ENCODE measurements at regions not wholly inside any gene's neighbourhood (a gene's known extent, or its start where the extent isn't known, plus 50 kb on each side); places are given as distances from the start of the nearest gene placed in this dataset.
"Not testable (repeated sequence)": the region's sequence is repeated elsewhere in the genome, so short reads cannot be mapped to it uniquely, and the experiment has no call there.

DNA sequence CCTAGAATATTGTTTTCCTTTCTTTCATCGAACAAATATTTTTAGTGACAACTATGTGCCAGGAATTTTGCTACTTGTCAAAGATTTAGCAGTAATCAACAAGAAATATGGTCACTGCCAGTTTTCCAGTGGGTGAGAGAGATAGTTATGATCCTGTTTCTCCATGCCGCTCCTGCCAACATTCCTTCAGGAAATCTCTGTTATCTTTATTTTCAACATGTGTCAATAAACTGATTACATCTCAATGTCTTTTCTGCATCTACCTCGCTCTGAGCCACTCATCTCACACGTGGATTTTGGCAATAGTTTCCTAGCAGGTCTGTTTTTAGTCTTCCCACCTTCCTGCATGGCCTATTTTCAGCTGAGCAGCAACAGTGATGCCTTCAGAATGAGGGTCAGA, 650.0 kb upstream of the STXBP6 start:
- DNase-seq (ENCODE audit: low read depth), result no peak

DNA sequence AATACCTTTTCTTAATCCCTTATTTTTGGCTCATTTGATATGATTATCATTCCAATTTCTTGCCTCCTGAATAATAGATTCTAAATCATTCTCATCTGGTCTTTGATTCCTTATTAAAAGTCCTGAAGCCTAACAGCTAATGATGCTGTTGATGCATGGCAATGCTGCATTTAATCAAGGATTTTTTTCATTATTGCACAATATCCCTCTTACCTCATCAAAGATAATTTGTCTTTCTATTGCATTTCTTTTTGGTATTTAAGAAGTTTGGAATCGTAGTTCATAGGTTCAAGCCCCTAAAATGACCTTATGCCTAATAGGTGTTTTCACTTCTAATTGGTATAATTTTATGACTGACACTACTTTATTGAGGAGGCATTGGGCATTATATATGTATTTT, 648.2 kb upstream of the STXBP6 start:
- DNase-seq (ENCODE audit: low read depth), result no peak

DNA sequence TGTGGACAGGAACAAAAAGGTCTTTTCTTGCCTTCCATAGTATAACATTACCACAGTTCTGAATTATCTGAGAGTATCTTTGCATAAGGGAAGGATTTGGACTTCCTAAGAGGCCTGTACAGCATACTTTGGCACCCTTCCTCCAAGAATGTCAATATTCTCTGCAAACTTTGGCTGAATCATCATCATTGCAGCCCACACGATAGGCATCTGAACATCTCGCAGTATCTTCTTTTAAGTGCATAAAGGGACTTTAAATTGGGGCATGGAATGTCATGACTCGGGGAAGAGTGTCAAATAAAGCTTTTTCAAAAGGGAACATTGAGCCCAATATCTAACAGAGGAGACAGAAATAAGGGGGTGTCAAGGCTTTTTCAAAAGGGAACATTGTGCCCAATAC, 646.2 kb upstream of the STXBP6 start:
- no peak for DNase-seq (ENCODE audit: low read depth)

DNA sequence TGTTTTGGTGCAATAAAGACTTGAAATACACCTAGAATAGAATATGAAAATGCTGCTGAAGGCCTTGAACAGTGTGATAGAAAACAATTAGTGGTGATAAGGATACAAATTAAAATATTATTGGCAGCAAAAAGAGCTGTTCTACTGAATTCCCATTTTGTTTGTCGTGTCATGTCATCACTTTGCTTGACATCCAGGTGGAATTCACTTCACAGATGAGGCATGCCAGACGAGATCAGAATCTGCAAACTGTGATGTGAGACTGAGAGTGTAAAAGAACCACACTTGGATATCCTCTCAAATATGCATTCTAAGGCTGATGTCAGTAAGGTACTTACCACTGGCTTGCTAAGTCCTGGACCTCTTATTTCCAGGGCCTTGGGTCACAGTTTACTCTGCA, 635.1 kb upstream of the STXBP6 start:
- DNase-seq (ENCODE audit: low read depth), result no peak

GRCh38 chr14:25680934-25681333, 631.0 kb upstream of the STXBP6 start:
- no peak for DNase-seq (ENCODE audit: low read depth)

GRCh38 chr14:25680511-25680910, 630.6 kb upstream of the STXBP6 start:
- DNase-seq (ENCODE audit: low read depth), result not testable (repeated sequence)

DNA sequence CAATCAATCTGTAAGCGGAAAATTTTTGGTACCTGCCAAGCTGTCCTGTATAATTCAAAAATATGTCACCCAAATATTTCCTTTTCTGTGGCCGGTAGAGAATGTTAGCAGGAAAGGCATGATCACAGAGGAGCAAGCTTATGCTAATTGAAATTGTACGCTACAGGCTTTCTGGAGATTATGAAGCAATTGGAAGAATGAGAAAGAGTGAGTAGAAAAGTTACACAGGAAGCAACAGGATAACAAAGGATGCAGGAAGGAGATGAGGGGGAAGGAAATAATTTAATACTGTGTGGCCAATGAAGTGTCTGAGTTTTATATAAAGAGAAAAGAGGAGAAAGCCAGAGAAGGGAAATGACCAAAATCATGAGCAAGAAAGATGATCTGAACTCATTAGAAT, 627.2 kb upstream of the STXBP6 start:
- DNase-seq (ENCODE audit: low read depth), result no peak

DNA sequence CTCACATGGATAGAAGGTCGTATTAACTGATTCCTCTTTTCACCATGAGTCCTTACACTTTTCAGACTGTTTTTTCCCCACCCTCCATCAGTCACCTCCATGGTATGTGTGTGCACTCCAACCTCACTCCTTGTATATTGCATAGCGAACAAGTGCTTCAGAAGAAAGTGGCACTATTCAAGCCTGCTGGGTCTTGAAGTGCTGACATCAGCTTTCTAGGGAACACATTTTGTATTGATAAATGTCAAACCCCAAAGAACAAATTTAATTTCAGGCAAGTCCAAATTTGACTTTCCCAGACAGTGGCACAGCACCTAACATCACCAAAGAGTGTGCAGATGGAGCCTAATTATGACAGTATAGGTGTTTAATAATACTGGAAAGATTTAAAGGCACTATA, 617.4 kb upstream of the STXBP6 start:
- no peak for DNase-seq (ENCODE audit: low read depth)

GRCh38 chr14:25666877-25667276, 616.9 kb upstream of the STXBP6 start:
- DNase-seq (ENCODE audit: low read depth), result no peak

- DNase-seq (ENCODE audit: low read depth), result no peak
Measured at GRCh38 chr14:25658988-25659387, 609.0 kb upstream of the STXBP6 start.

- no peak for DNase-seq (ENCODE audit: low read depth)
Measured at GRCh38 chr14:25630447-25630846, 580.5 kb upstream of the STXBP6 start.

DNA sequence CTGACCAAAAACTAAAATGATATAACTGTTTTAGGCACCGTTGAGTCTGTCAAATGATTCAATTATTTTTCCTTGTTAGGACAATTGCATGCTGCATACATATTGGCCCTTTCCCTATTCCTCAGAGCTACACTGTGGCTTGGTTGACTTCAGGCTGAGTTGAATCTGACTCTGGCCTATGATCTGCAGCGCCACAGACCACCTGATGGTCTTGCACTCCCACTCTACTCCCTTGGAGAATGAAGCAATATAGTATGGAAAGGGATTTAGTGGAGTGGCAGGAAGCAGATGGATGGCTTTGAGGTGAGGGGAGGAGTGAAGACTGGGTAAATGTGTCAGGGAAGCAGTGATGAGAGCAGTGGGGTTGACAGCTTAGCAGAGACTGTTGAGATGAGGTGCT, 579.0 kb upstream of the STXBP6 start:
- DNase-seq (ENCODE audit: low read depth), result no peak

DNA sequence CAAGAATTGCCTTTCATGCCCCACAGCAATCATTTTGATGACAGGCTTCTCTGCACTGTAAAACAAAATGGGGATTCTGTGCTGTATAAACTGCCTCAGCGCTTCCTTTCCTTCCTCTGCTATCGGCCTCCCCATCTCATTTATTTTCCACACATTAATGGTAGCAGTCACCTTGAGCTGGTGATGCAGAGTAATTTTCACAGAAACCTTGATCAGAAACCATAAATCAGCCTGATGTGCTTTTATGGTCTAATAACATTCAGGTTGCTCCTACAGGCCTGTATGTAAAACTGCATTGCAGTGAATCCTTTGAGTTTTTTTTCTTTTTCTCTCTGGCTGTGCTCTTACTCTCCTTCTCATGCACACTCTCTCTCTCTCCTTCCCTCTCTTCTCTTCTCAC, 578.4 kb upstream of the STXBP6 start:
- DNase-seq (ENCODE audit: low read depth), result no peak

DNA sequence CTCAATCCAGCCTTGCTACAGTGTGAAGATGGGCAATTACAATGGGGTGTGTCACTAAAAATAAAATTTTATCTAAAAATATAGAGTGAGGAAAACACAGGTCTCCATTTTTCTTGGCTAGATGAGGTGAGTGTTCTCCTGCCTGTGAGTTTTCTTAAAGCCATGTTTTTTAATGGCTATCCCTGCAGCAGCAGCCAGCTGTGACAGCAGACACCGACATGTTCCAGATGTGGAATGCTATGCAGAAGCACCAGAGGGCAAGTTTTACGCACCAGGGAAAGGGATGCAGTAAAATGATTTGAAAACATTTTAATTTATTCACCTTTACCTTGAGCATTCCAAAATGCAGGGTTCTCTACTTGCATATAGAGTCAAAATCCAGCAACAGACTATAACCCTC, 577.0 kb upstream of the STXBP6 start:
- DNase-seq (ENCODE audit: low read depth), result no peak

DNA sequence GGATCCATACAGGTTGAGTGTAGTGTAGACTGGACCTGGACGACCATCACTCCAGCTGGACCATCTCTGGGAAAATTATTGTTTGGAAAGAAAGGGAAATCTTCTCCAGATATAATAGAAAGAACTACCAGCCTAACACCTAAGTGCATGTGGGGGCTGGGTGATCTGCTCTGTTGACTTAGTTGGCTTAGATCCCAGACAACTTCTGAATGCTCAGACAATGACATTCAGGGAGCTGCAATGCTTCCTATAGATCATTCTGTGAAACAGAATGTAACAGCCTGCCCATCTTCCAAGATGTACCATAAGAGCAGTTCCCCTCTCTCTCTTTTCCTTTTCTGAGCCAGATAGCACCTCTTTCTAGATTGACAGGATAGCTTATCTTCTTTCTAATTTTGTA, 572.8 kb upstream of the STXBP6 start:
- DNase-seq (ENCODE audit: low read depth), result no peak

DNA sequence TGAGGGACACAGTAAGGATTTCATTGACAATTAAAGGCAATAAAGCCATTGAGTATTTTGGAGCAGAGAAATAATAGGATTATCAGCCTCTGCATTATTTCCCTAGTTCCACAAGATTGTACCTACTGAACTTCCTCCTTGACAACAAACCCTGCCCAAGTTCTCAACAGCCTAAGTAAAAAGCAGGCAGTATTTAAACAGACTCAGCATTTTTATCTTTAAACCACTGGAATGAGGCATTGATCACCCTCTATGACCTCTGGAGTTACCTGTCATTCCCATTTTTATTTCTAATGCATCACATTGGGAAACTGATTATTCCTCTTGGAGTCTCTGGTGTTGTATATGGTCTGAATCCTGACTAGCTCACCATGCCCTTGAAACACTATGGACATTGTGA, 570.6 kb upstream of the STXBP6 start:
- no peak for DNase-seq (ENCODE audit: low read depth)

DNA sequence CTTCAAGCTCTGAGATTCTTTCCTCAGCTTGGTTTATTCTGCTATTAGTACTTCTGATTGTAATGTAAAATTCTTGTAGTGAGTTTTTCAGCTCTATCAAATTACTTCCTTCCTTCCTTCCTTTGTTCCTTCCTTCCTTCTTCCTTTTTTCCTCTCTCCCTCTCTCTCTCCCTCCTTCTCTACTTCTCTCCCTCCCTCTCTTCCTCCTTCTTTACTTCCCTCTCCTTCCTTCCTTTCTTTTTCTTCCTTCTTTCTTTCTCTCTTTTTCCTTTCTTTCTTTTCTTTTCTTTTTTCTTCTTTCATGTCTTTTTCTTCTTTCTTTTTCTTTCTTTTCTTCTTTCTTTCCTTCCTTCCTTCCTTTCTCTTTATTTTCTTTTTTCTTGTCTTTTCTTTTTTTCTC, 565.2 kb upstream of the STXBP6 start:
- DNase-seq (ENCODE audit: low read depth), result no peak

DNA sequence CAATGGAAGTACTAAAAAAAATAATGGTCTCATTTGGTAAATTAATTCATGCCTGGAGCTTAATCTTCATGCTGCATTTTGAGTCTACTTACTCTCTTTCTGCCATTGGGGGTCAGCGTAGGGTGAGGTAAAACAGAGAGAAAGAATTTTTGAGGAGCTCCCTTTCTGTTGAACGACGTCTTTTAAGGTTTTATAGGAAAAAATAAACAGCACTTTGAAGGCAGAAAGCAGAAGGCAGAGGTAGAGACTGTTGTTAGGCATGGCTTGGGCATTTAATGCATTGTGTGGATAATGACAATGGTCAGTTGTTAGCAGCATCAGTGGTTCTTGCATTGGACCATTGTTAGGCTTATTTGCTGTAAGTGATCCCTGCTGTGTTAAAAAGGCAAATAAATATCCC, 557.2 kb upstream of the STXBP6 start:
- no peak for DNase-seq (ENCODE audit: low read depth)

DNA sequence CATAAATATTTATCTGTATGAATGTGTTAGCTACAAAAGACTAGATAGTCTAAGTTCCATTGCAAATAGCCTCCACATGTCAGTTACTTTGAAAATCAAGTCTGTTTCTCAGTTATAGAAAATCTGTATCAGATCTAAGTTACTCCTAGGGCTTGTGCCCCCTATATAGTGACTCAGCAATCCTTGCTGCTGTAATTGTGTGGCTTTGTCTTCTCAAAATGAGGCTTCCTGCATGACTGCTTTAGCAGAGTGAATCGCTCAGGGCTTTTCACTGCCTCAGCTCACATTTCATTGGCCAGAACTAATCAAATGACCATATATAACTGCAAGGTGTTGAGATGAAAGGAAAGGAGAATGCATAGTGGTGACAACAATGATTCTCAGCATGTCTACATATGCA, 552.2 kb upstream of the STXBP6 start:
- DNase-seq (ENCODE audit: low read depth), result no peak

DNA sequence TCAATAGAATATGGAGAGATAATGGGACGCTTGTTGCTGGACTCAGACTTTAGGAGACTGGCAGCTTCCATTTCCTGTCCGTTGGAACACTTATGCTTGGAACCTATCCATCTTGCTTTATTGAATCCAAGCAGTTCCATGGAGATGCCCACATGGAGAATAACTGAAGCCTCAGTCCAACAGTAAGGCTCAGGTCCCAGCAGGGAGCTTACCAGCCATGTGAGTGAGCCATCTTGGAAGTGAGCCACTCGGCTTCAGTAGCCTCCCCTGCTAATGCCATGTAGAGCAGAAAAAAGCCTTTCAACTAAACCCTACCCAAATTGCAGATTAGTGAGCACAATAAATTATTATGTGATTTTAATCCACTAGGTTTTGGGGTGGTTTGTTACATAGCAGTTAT, 538.8 kb upstream of the STXBP6 start:
- no peak for DNase-seq (ENCODE audit: low read depth)

- DNase-seq (ENCODE audit: low read depth), result no peak
Measured at GRCh38 chr14:25574628-25575325, 524.8 kb upstream of the STXBP6 start.

DNA sequence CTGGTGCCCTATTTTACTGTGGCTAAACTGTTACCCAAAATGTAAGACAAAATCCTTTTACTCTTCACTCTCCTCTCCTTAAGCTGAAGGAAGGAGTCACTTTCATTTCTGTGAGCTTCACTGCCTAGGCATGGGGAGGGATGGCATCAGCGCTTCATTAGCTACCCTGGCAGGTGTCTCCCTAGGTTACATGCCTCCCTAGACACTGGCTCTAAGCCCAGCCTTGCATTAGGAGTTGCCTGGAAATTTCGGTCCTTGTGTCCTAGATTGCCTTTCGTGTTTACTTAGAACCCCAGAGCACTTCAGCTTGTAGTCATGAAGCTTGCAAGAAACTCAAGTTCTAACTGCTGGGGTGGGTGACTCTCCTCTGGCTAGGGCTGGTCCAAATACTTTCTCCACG, 520.5 kb upstream of the STXBP6 start:
- DNase-seq (ENCODE audit: low read depth), result no peak

GRCh38 chr14:25557466-25557865, 507.5 kb upstream of the STXBP6 start:
- no peak for DNase-seq (ENCODE audit: low read depth)

- no peak for DNase-seq (ENCODE audit: low read depth)
Measured at GRCh38 chr14:25552826-25553225, 502.9 kb upstream of the STXBP6 start.

DNA sequence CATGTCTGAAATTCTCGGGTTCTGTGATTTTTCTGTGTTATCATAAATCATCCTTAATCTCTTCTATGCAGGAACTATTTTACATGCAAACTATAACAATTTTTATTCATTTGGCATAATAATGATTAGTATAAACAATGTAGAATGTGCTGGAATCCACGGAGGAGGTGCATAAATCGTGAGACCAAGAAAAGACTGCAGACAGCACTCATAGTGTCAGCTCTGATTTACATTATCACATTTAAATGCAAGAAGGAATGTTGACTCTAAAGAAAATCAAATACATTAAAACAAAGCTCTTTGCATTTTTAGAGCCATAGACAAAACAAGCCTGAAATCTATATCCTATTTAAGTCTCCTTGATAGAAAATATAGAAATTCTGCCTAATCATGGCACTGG, 501.7 kb upstream of the STXBP6 start:
- no peak for DNase-seq (ENCODE audit: low read depth)

Data from T follicular helper cell (primary cell).